CD4-positive, alpha-beta memory T cell (primary cell): ENCODE measurements at regions not wholly inside any gene's neighbourhood (a gene's known extent, or its start where the extent isn't known, plus 50 kb on each side); places are given as distances from the start of the nearest gene placed in this dataset.

ENCODE experiments used
- CTCF ChIA-PET: fragments of 350-600 bp; sonication (Branson Sonifier 250); formaldehyde crosslinking; loops from one replicate; lab custom pipeline; 2021; ENCODE audit warnings: inconsistent platforms; ENCODE audit not compliant: partially characterized antibody; lab: Charles Lee
- POLR2A ChIA-PET: fragments of 350-600 bp; sonication (Branson Sonifier 250); formaldehyde crosslinking; loops from one replicate; lab custom pipeline; 2021; ENCODE audit not compliant: partially characterized antibody; lab: Charles Lee
- DNase-seq, 5 donors: peaks; one replicate each; pipeline versions ENCODE4 v3.0.0 to v3.0.0-alpha.2; 2020 to 2022; ENCODE audit warnings: mixed read lengths in 1 of 5
- H3K27ac ChIP-seq: one replicate; pipeline ENCODE4 v1.7.0; 2013; ENCODE audit warnings: low read depth, low read length
- H3K27me3 ChIP-seq: 2 replicates; pipeline ENCODE4 v1.7.0; 2013; ENCODE audit warnings: mild to moderate bottlenecking, low read length, moderate library complexity; ENCODE audit not compliant: insufficient read depth
- H3K36me3 ChIP-seq: 2 replicates; pipeline ENCODE4 v1.7.0; 2013; ENCODE audit warnings: mild to moderate bottlenecking, low read length, moderate library complexity; ENCODE audit not compliant: insufficient read depth
- H3K4me1 ChIP-seq: 2 replicates; pipeline ENCODE4 v1.7.0; 2013; ENCODE audit warnings: mild to moderate bottlenecking, low read length, moderate library complexity; ENCODE audit not compliant: insufficient read depth
- H3K4me3 ChIP-seq, 2 donors: one replicate each; pipeline ENCODE4 v1.7.0; 2013; ENCODE audit warnings: low read length in 2 of 2, mild to moderate bottlenecking in 1 of 2
- H3K9me3 ChIP-seq, 2 donors: one replicate each; pipeline ENCODE4 v1.7.0; 2013; ENCODE audit warnings: low read length in 2 of 2, control low read depth in 1 of 2; ENCODE audit not compliant: control insufficient read depth in 1 of 2
- H3K27ac Mint-ChIP-seq, 7 donors: one replicate each; pipeline ENCODE4 v1.8.0; 2020 to 2021; ENCODE audit warnings: mixed read lengths in 7 of 7, mild to moderate bottlenecking in 6 of 7, inconsistent platforms in 3 of 7, moderate library complexity in 3 of 7
- H3K27me3 Mint-ChIP-seq, 2 donors: one replicate each; pipeline ENCODE4 v1.8.0; 2020 to 2021; ENCODE audit warnings: mixed read lengths in 2 of 2
- H3K36me3 Mint-ChIP-seq, 2 donors: one replicate each; pipeline ENCODE4 v1.8.0; 2020 to 2021; ENCODE audit warnings: mixed read lengths in 2 of 2, inconsistent platforms in 1 of 2, mild to moderate bottlenecking in 1 of 2
- H3K4me1 Mint-ChIP-seq, 4 donors: one replicate each; pipeline ENCODE4 v1.8.0; 2020 to 2021; ENCODE audit warnings: mixed read lengths in 4 of 4, mild to moderate bottlenecking in 1 of 4
- H3K4me3 Mint-ChIP-seq, 8 donors: one replicate each; pipeline ENCODE4 v1.8.0; 2020 to 2021; ENCODE audit warnings: mixed read lengths in 8 of 8, mild to moderate bottlenecking in 7 of 8, moderate library complexity in 6 of 8, inconsistent platforms in 3 of 8
- H3K9me3 Mint-ChIP-seq, 8 donors: one replicate each; pipeline ENCODE4 v1.8.0; 2020 to 2021; ENCODE audit warnings: mixed read lengths in 8 of 8, mild to moderate bottlenecking in 5 of 8, inconsistent platforms in 3 of 8, moderate library complexity in 1 of 8
- intact Hi-C: fragments of 100-400 bp; cut with micrococcal nuclease; formaldehyde crosslinking; loops from one replicate; pipeline ENCODE4 v1.15.1; 2023

DNA sequence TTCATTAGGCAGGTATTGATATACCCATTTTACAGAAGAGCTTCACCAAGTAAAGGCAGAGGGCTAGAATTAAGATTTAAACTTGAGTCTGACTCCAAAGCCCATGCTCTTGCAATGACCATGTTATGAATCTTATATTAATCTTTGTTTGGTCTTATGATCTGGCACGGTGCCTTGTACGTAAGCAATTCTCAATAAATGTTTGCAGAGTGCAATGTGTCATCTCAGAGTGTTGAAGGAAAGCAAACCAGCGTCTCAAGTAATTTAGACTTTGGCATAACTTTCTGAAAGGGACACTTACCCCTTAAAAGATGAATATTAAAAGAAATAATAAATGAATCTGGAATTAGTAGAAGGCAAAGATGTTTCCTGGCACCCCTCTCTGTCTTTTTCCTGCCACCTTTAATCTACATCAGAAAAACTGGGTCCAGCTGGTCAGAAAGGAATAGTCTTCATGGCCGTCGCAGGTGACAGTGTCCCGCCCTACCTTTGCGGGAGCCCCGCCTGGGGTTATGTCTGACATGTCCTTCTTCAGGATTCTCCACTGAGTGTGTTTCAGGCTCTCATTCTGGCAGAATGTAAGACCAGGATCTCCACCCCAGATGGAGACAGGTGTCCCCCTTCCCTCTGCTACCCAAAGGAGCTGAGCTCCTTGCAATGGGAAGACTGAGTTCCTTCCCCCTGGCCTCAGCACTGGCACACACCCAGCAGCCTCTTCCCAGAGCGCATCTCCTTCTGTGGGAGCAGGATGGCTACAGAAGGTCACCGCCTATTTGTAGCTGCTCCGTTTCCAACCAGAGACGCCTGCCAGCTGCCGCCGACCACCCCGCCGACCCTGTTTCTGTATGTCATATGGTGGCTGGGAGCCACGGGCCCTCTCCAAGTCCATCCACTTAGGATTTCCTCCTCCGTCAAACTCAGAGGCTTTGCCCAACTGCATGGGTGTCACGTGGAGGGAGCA lies 266.3 kb upstream of the ECI2 start:
- DNase-seq = no peak
- intact Hi-C loops = no loop called here
- Mint-ChIP-seq H3K4me3 (no peak overlapping the region), H3K9me3 (peaks cover 0 to 3% (median 0%) of the 10 kb centered on the region in 8 donors), H3K27me3 (peaks cover 1 to 4% of the 10 kb centered on the region in 2 donors), H3K4me1 (no peaks in the 10 kb centered on the region), H3K27ac (no peak overlapping the region), H3K36me3 (no peaks in the 10 kb centered on the region)
- no peaks in the 10 kb centered on the region for H3K4me1 ChIP-seq
- H3K27me3 ChIP-seq = no peaks in the 10 kb centered on the region
- CTCF ChIA-PET = no interaction called here
- POLR2A ChIA-PET = no interaction called here
- H3K36me3 ChIP-seq = no peaks in the 10 kb centered on the region
- H3K27ac ChIP-seq = no peak overlapping the region
- no peak overlapping the region for H3K4me3 ChIP-seq
- H3K9me3 ChIP-seq = no peaks in the 10 kb centered on the region

DNA sequence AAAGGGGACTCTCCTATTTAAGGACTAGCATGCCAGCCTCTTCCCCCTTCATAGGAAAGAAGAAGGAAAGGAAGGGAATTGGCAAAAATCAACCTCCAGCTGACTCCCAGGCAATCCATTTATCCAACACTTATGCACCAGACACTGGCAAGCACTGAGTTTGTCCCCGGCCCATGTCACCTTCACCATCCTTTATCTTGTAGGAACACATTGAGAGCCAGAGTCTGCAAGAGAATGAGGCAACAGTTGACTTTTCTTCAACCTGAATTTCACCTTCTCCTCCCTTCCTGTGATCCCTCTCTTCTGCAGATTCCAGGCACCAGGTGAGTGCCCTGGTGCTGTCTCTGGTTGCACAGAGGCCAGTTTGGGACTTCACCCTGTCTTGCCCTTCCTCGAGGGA lies 264.3 kb upstream of the ECI2 start:
- Mint-ChIP-seq H3K9me3 (no peaks in the 10 kb centered on the region), H3K27ac (no peak overlapping the region), H3K36me3 (no peaks in the 10 kb centered on the region), H3K4me1 (no peaks in the 10 kb centered on the region), H3K4me3 (no peak overlapping the region), H3K27me3 (peaks cover 0 to 1% of the 10 kb centered on the region in 2 donors)
- Histone ChIP-seq H3K27ac (no peak overlapping the region), H3K9me3 (no peaks in the 10 kb centered on the region), H3K4me3 (no peak overlapping the region), H3K36me3 (no peaks in the 10 kb centered on the region), H3K27me3 (no peaks in the 10 kb centered on the region), H3K4me1 (no peaks in the 10 kb centered on the region)
- intact Hi-C loops = no loop called here
- POLR2A ChIA-PET = no interaction called here
- CTCF ChIA-PET = no interaction called here
- DNase-seq = no peak

DNA sequence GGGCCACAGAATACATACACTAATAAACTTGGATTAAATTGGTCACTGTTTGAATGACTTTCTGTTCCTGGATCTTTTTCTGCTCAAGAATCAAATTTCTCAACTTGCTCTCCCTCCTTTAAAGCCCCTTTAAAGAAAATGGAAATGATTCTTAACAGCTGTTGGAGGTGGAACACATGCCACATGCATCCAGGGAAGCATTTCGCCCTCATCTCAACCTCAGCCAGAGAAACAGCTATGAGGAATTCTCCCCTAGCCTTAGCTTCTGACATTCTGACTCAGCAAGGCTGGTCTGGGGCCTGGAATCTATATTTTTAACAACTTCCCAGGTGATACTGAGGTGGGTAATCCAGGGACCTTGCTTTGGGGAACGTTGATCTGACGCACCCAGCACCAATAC lies 263.4 kb upstream of the ECI2 start:
- Mint-ChIP-seq H3K27ac (no peak overlapping the region), H3K36me3 (no peaks in the 10 kb centered on the region), H3K4me3 (no peak overlapping the region), H3K27me3 (peaks cover 0 to 2% of the 10 kb centered on the region in 2 donors), H3K4me1 (no peaks in the 10 kb centered on the region), H3K9me3 (no peaks in the 10 kb centered on the region)
- Histone ChIP-seq H3K36me3 (no peaks in the 10 kb centered on the region), H3K27me3 (no peaks in the 10 kb centered on the region), H3K4me1 (no peaks in the 10 kb centered on the region), H3K4me3 (no peak overlapping the region), H3K9me3 (no peaks in the 10 kb centered on the region), H3K27ac (no peak overlapping the region)
- intact Hi-C loops = no loop called here
- DNase-seq = no peak
- POLR2A ChIA-PET = no interaction called here
- CTCF ChIA-PET = no interaction called here

DNA sequence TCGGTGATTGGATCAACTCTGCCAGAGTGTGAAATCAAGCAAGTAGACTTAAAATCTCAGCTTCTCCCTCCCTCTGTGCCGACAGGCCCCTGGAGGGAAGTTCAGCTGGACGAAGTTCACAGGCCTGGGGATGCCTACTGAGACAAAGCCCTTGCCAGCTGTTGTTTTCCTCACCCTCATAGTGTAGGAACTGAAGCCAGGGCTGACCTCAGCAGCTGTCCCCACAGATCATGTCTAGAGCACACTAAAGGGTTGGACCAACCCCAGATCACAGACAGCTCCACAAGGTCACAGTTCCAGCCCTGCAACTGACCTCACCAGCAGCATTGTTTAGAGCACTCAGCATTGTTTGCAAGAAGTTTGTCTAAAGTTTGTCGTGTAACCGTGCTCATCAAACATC lies 261.9 kb upstream of the ECI2 start:
- ChIA-PET POLR2A (no interaction called here), CTCF (no interaction called here)
- H3K4me1 ChIP-seq = no peaks in the 10 kb centered on the region
- H3K4me1 Mint-ChIP-seq = no peaks in the 10 kb centered on the region
- no peak overlapping the region for H3K4me3 Mint-ChIP-seq
- no peaks in the 10 kb centered on the region for H3K9me3 Mint-ChIP-seq
- DNase-seq = no peak
- no peak overlapping the region for H3K27ac ChIP-seq
- no peaks in the 10 kb centered on the region for H3K9me3 ChIP-seq
- no peaks in the 10 kb centered on the region for H3K36me3 Mint-ChIP-seq
- no peaks in the 10 kb centered on the region for H3K27me3 ChIP-seq
- no peak overlapping the region for H3K27ac Mint-ChIP-seq
- intact Hi-C loops = no loop called here
- no peak overlapping the region for H3K4me3 ChIP-seq
- no peaks in the 10 kb centered on the region for H3K36me3 ChIP-seq
- H3K27me3 Mint-ChIP-seq = peaks cover 0 to 2% of the 10 kb centered on the region in 2 donors

DNA sequence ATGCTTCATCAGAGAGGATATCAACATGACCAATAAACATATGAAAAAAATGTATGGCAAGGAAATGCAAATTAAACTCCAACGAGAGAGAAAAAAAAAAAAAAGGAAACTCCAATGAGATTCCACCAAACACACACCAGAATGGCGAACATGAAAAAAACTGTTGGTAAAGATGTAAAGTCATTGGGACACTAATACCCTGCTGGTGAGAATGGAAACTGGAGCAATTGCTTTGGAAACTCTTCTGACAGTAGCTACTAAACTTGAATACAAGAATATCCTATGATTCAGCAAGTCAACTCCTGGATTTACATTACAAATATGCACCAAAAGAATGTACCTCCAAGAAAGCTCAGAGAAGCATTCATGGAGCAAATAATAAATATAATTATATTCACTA lies 260.7 kb upstream of the ECI2 start:
- CTCF ChIA-PET = no interaction called here
- H3K4me1 Mint-ChIP-seq = no peaks in the 10 kb centered on the region
- no peak overlapping the region for H3K27ac Mint-ChIP-seq
- no peaks in the 10 kb centered on the region for H3K9me3 ChIP-seq
- no peak overlapping the region for H3K27ac ChIP-seq
- peaks cover 2% of the 10 kb centered on the region in 2 donors for H3K27me3 Mint-ChIP-seq
- POLR2A ChIA-PET = no interaction called here
- H3K4me3 ChIP-seq = no peak overlapping the region
- DNase-seq = no peak
- H3K36me3 ChIP-seq = no peaks in the 10 kb centered on the region
- no peaks in the 10 kb centered on the region for H3K4me1 ChIP-seq
- no peaks in the 10 kb centered on the region for H3K36me3 Mint-ChIP-seq
- no peaks in the 10 kb centered on the region for H3K9me3 Mint-ChIP-seq
- intact Hi-C loops = no loop called here
- no peaks in the 10 kb centered on the region for H3K27me3 ChIP-seq
- H3K4me3 Mint-ChIP-seq = no peak overlapping the region

DNA sequence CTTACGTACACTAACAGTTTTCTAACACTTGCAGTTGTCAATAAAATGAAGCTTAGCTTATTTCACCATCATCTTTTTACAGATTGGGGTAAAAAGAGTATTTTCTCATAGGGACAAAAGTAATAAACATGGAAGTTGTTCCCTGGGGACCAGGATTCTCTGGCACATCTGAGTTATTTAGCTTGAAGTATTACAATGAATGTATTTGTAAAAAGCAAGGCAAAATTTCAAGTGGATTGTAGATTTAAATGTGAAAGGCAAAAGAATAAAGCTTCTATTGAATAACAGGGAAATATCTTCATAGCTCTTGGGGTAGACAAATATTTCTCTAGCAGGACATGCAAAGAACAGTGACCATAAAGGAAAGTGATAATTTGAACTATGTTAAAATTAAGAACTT lies 260.0 kb upstream of the ECI2 start:
- H3K27ac Mint-ChIP-seq = no peak overlapping the region
- no peak overlapping the region for H3K4me3 Mint-ChIP-seq
- no peaks in the 10 kb centered on the region for H3K36me3 ChIP-seq
- H3K4me1 ChIP-seq = no peaks in the 10 kb centered on the region
- H3K9me3 ChIP-seq = no peaks in the 10 kb centered on the region
- DNase-seq = no peak
- no peaks in the 10 kb centered on the region for H3K36me3 Mint-ChIP-seq
- H3K9me3 Mint-ChIP-seq = no peaks in the 10 kb centered on the region
- ChIA-PET CTCF (no interaction called here), POLR2A (no interaction called here)
- no peaks in the 10 kb centered on the region for H3K27me3 ChIP-seq
- intact Hi-C loops = no loop called here
- H3K4me3 ChIP-seq = no peak overlapping the region
- H3K4me1 Mint-ChIP-seq = no peaks in the 10 kb centered on the region
- H3K27me3 Mint-ChIP-seq = peaks cover 2 to 3% of the 10 kb centered on the region in 2 donors
- H3K27ac ChIP-seq = no peak overlapping the region

DNA sequence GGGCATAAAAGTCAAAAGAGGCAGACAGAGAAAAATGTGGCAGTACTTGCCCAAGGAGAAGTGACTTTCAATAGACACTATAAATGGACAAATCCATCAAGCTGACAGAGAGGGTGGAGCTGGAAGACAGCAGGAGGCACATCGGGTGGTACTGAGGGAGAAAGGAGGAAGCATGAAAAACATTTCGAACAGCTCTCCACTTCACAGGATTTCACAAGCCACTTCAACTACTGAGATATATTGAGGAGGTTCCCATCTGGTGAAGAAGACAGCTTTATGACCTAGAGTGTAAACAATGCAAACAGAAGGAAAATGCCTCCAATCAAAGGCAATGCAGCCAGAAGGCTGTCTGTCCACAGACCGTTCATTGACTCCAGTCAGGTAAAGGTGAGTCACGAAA lies 259.4 kb upstream of the ECI2 start:
- intact Hi-C loops = no loop called here
- Mint-ChIP-seq H3K4me3 (no peak overlapping the region), H3K4me1 (no peaks in the 10 kb centered on the region), H3K27ac (no peak overlapping the region), H3K27me3 (peaks cover 2 to 3% of the 10 kb centered on the region in 2 donors), H3K36me3 (no peaks in the 10 kb centered on the region), H3K9me3 (no peaks in the 10 kb centered on the region)
- Histone ChIP-seq H3K9me3 (no peaks in the 10 kb centered on the region), H3K4me1 (no peaks in the 10 kb centered on the region), H3K27me3 (no peaks in the 10 kb centered on the region), H3K27ac (no peak overlapping the region), H3K4me3 (no peak overlapping the region), H3K36me3 (no peaks in the 10 kb centered on the region)
- DNase-seq = no peak
- ChIA-PET CTCF (no interaction called here), POLR2A (no interaction called here)
